Nephron (organoid): ENCODE measurements at regions not wholly inside any gene's neighbourhood (a gene's known extent, or its start where the extent isn't known, plus 50 kb on each side); places are given as distances from the start of the nearest gene placed in this dataset.

Experiments
- H3K27ac Mint-ChIP-seq, 3 experiments: 2 replicates each; pipeline ENCODE4 v1.8.0; 2020; ENCODE audit warnings: mixed read lengths in 3 of 3, mild to moderate bottlenecking in 2 of 3, moderate library complexity in 1 of 3
- H3K27me3 Mint-ChIP-seq: 2 replicates; pipeline ENCODE4 v1.8.0; 2021; ENCODE audit warnings: low read depth, mild to moderate bottlenecking, moderate library complexity, mixed read lengths
- H3K36me3 Mint-ChIP-seq: 2 replicates; pipeline ENCODE4 v1.8.0; 2020; ENCODE audit warnings: low read depth, mixed read lengths
- H3K4me1 Mint-ChIP-seq: 2 replicates; pipeline ENCODE4 v1.8.0; 2020; ENCODE audit warnings: mixed read lengths
- H3K4me3 Mint-ChIP-seq, 3 experiments: 2 replicates each; pipeline ENCODE4 v1.8.0; 2020; ENCODE audit warnings: mild to moderate bottlenecking in 3 of 3, mixed read lengths in 3 of 3, moderate library complexity in 2 of 3
- H3K9me3 Mint-ChIP-seq: 2 replicates; pipeline ENCODE4 v1.8.0; 2020; ENCODE audit warnings: mixed read lengths
- CTCF ChIP-seq, 3 experiments: fragments of 200-600 bp; sonication (generic); IDR thresholded peaks; one replicate each; pipeline ENCODE4 v1.5.0; 2021; ENCODE audit warnings: antibody characterized with exemption in 3 of 3; ENCODE audit not compliant: unreplicated experiment in 3 of 3

- no peak for TF ChIP-seq CTCF (IDR thresholded peaks at IDR 0.05; ENCODE audit: unreplicated experiment in 3 of 3)
- Mint-ChIP-seq H3K27me3 (no peaks in the 10 kb centered on the region), H3K36me3 (no peaks in the 10 kb centered on the region), H3K9me3 (no peaks in the 10 kb centered on the region), H3K4me3 (no peak overlapping the region), H3K4me1 (peaks cover 10% of the 10 kb centered on the region), H3K27ac (no peak overlapping the region)
Observed at GRCh38 chr12:105836242-105836622, 302.5 kb downstream of the NUAK1 start.

DNA sequence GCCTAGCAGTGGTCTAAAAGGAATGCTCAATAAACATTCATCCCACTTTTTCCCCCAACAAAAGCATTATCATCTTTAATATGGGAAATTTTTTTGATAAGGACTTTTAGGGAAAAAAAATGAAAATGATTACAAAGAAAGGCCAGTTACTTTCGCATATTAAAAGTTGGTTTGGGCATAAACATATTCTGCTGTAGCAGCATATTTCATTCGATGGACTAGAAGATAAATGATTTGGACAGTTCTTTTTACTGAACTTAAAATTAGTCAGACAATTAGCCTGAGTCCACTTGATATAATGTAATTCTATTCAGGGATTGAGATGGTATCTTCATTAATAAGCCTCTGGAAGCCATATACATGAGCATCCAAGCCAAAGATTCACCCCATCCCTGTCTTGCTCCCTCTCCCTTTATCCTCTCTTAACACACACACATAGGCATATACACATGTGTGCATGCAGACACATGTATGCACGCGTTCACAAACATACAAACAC lies 299.1 kb downstream of the NUAK1 start:
- Mint-ChIP-seq H3K27me3 (no peaks in the 10 kb centered on the region), H3K4me3 (no peak overlapping the region), H3K4me1 (peaks cover 30% of the 10 kb centered on the region), H3K36me3 (no peaks in the 10 kb centered on the region), H3K27ac (no peak overlapping the region), H3K9me3 (peaks cover 2% of the 10 kb centered on the region)
- no peak for TF ChIP-seq CTCF (IDR thresholded peaks at IDR 0.05; ENCODE audit: unreplicated experiment in 3 of 3)

- Mint-ChIP-seq H3K27me3 (no peaks in the 10 kb centered on the region), H3K4me1 (peaks cover 31% of the 10 kb centered on the region), H3K4me3 (no peak overlapping the region), H3K27ac (no peak overlapping the region), H3K36me3 (no peaks in the 10 kb centered on the region), H3K9me3 (peaks cover 2% of the 10 kb centered on the region)
- TF ChIP-seq CTCF (IDR thresholded peaks at IDR 0.05; ENCODE audit: unreplicated experiment in 3 of 3): no peak
Observed at GRCh38 chr12:105840384-105840783, 298.4 kb downstream of the NUAK1 start.

GRCh38 chr12:105841840-105842239 lies 296.9 kb downstream of the NUAK1 start:
- Mint-ChIP-seq H3K4me3 (no peak overlapping the region), H3K36me3 (no peaks in the 10 kb centered on the region), H3K9me3 (peaks cover 2% of the 10 kb centered on the region), H3K4me1 (peaks cover 31% of the 10 kb centered on the region), H3K27me3 (no peaks in the 10 kb centered on the region), H3K27ac (peak overlapping the region; percentile 5 to 71 (median 71))
- no peak for TF ChIP-seq CTCF (IDR thresholded peaks at IDR 0.05; ENCODE audit: unreplicated experiment in 3 of 3)

GRCh38 chr12:105843561-105843960 lies 295.2 kb downstream of the NUAK1 start:
- H3K4me3 Mint-ChIP-seq: no peak overlapping the region
- no peaks in the 10 kb centered on the region for H3K36me3 Mint-ChIP-seq
- no peaks in the 10 kb centered on the region for H3K27me3 Mint-ChIP-seq
- no peak for TF ChIP-seq CTCF (IDR thresholded peaks at IDR 0.05; ENCODE audit: unreplicated experiment in 3 of 3)
- H3K4me1 Mint-ChIP-seq: peaks cover 31% of the 10 kb centered on the region
- H3K9me3 Mint-ChIP-seq: peaks cover 2% of the 10 kb centered on the region
- peak overlapping the region in 2 of 3 experiments; percentile 4 to 73 for H3K27ac Mint-ChIP-seq

DNA sequence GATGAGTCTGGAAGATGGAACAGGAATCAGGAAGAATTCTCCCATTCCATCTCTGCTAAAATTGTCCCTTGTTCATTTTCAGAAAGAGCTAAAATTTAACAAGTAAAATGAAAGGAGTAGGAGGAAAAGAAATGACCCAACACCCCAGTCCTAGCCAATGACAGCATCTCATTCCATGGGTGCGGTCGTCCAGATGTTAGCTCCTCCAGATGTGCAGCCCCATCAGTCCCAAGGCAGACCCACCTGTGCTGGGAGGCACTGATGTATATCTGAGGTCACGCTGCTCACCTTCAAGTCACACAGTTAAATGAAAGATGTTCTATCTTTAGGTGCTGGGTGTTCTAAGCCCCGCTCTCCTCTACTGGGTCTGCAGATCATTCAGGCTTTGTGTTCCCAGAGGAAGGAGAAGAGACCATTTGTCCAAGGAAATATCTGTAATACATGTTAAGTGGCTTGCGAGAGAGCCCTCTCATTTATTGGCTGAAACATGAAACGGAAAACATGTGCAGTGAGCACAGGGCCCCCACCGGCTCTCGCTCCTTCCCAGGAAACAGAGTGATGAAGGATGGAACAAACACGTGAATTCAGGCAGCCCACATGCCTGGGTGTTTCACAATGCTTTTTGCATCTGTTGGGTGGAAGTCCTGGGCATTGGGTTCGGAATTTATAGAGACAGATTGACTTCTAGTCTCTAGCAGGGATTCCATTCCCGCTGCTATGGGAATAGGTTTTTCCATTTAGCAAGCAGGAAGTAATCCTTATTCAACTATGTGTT lies 294.6 kb downstream of the NUAK1 start:
- H3K36me3 Mint-ChIP-seq: no peaks in the 10 kb centered on the region
- H3K27ac Mint-ChIP-seq: peak overlapping the region; percentile 4 to 73 (median 46)
- no peaks in the 10 kb centered on the region for H3K27me3 Mint-ChIP-seq
- H3K4me3 Mint-ChIP-seq: no peak overlapping the region
- H3K9me3 Mint-ChIP-seq: peaks cover 2% of the 10 kb centered on the region
- H3K4me1 Mint-ChIP-seq: peaks cover 31% of the 10 kb centered on the region
- no peak for TF ChIP-seq CTCF (IDR thresholded peaks at IDR 0.05; ENCODE audit: unreplicated experiment in 3 of 3)
